GM19372 (cell line): ENCODE measurements at regions not wholly inside any gene's neighbourhood (a gene's known extent, or its start where the extent isn't known, plus 50 kb on each side); places are given as distances from the start of the nearest gene placed in this dataset.

Experiments
- ATAC-seq: cut with Tn5 transposase; IDR thresholded peaks from one replicate; pipeline ENCODE4 v1.9.1; 2021; ENCODE audit warnings: mild to moderate bottlenecking, low read depth, moderate library complexity; ENCODE audit not compliant: unreplicated experiment

DNA sequence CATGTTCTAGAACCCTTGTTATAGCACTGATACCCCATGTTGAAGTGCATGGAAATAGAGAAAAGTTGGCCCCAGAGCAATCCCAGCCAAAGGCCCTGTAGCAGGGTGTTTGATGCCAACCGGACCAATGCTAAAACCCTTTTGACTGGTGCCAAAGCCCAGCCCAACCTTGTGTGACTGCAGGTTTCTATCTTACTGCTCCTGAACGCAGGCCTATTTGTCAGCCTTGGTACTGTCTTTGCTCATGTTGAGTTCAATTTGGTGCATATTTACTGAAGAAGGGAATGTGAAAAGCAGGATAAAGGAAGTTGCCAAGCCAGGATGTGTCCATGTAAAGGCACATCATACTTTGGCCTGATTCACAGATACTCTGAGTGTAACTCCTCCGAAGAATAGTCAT, 51.7 kb upstream of the NFASC start:
- no peak for ATAC-seq

GRCh38 chr1:204819495-204819894, 51.2 kb upstream of the NFASC start:
- no peak for ATAC-seq
